ENCODE measurements at regions not wholly inside any gene's neighbourhood (a gene's known extent, or its start where the extent isn't known, plus 50 kb on each side); places are given as distances from the start of the nearest gene placed in this dataset.

DNA sequence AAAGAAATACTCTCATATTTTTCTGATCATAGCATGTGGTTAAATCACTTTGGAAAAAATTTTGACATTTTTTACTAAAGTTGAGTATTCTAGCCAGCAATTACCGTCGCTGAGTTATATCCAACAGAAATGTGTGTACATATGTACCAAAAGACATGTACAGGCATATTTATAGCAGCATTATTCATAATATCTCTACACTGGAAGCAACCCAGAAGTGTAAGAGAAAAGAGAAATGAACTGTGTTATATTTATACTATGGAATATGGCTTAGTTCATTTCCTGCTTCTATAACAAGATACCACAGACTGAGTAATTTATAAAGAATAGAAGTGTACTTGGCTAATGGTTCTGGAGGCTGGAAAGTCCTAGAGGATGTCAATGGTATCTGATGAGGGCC lies 474.0 kb upstream of the GJE1 start:
- no peaks in the 10 kb centered on the region for H3K27me3 ChIP-seq
- DNase-seq (ENCODE audit: low spot score), result no peak
- H3K9me3 ChIP-seq, result no peaks in the 10 kb centered on the region
- no peaks in the 10 kb centered on the region for H3K4me1 ChIP-seq
- H3K4me3 ChIP-seq, result no peak overlapping the region
- TF ChIP-seq, protein P1, sequence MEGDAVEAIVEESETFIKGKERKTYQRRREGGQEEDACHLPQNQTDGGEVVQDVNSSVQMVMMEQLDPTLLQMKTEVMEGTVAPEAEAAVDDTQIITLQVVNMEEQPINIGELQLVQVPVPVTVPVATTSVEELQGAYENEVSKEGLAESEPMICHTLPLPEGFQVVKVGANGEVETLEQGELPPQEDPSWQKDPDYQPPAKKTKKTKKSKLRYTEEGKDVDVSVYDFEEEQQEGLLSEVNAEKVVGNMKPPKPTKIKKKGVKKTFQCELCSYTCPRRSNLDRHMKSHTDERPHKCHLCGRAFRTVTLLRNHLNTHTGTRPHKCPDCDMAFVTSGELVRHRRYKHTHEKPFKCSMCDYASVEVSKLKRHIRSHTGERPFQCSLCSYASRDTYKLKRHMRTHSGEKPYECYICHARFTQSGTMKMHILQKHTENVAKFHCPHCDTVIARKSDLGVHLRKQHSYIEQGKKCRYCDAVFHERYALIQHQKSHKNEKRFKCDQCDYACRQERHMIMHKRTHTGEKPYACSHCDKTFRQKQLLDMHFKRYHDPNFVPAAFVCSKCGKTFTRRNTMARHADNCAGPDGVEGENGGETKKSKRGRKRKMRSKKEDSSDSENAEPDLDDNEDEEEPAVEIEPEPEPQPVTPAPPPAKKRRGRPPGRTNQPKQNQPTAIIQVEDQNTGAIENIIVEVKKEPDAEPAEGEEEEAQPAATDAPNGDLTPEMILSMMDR (IDR thresholded peaks at IDR 0.05), result no peak
- no peaks in the 10 kb centered on the region for H3K36me3 ChIP-seq
- no peak overlapping the region for H3K27ac ChIP-seq

DNA sequence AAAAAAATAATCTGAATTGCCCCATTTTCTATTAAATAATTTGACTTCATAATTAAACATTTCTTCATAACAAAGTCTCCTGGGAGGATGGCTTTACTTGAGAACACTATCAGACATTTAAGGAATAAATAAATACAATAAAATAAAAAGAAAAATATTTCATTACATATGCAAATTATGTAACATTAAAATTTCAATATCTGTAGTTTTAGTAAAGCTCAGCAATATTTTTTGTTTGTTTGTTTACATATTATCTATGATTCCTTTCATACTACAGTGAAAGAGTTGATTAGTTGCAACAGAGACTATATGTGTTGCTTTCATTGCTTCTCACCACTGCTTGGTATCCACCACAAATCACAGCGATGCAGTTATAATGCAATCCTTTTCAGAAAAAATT lies 474.9 kb upstream of the GJE1 start:
- no peak for DNase-seq (ENCODE audit: low spot score)
- TF ChIP-seq, protein P1 (IDR thresholded peaks at IDR 0.05), result no peak
- Histone ChIP-seq H3K27ac (no peak overlapping the region), H3K4me1 (no peaks in the 10 kb centered on the region), H3K9me3 (no peaks in the 10 kb centered on the region), H3K27me3 (no peaks in the 10 kb centered on the region), H3K36me3 (no peaks in the 10 kb centered on the region), H3K4me3 (no peak overlapping the region)

DNA sequence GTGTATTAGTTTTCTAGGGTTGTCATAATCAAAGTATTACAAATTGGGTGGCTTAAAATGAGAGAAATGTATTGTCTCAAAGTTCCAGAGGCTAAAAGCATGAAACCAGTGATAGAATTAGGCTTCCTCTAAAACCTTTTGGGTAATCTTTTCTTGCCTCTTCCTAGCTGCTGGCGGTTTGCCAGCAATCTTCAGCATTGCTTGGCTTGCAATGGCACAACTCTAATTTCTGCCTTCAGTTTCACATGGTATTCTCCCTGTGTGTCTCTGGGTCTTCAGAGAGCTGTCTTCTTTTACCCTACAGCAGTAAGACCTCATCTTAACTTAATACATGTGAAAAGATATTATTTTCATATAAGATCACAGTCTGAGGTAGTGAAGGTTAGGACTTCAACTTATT lies 479.1 kb upstream of the GJE1 start:
- H3K4me3 ChIP-seq, result no peak overlapping the region
- no peaks in the 10 kb centered on the region for H3K4me1 ChIP-seq
- H3K9me3 ChIP-seq, result no peaks in the 10 kb centered on the region
- TF ChIP-seq, protein P1 (IDR thresholded peaks at IDR 0.05), result no peak
- no peaks in the 10 kb centered on the region for H3K36me3 ChIP-seq
- no peak overlapping the region for H3K27ac ChIP-seq
- DNase-seq (ENCODE audit: low spot score), result no peak
- no peaks in the 10 kb centered on the region for H3K27me3 ChIP-seq

DNA sequence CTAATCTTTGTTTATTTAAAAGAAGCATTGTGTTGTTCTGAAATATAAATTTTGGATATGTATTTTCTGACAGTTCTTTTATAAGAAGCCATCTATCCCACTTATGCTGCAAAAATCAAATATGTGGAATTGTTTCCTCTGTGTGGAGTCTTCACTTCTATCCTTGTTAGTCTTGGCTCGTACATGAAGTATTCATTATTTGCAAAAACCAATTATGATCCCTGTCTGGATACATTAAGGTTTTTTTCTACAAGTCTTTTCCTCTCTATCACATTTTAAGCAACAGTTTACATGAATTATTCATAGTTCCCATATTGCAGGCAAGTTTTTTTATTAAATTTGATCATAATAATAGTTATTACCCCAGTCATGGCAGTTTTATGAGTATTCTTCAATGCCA lies 490.8 kb upstream of the GJE1 start:
- H3K27me3 ChIP-seq, result no peaks in the 10 kb centered on the region
- no peaks in the 10 kb centered on the region for H3K4me1 ChIP-seq
- no peak overlapping the region for H3K27ac ChIP-seq
- TF ChIP-seq, protein P1 (IDR thresholded peaks at IDR 0.05), result no peak
- H3K36me3 ChIP-seq, result no peaks in the 10 kb centered on the region
- no peak for DNase-seq (ENCODE audit: low spot score)
- H3K4me3 ChIP-seq, result no peak overlapping the region
- no peaks in the 10 kb centered on the region for H3K9me3 ChIP-seq

DNA sequence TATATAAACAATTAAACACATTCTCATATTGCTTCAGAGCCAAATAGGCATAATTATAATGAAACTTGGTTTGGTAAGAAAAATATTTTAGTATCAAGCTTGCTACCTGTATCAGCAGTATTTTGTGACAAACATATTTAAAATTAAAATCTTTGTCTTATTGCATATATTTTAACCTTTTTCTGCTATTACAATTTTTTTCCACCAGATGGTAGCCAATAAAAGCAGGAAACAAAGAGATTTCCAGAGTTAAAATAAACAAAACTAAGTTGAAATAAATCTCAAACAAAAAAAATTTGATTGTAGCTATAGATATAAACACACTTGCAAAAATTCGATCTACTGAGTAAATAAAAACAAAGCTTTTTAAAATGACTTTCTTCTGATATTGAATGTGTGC lies 491.3 kb upstream of the GJE1 start:
- H3K27me3 ChIP-seq, result no peaks in the 10 kb centered on the region
- H3K36me3 ChIP-seq, result no peaks in the 10 kb centered on the region
- no peaks in the 10 kb centered on the region for H3K9me3 ChIP-seq
- no peak for DNase-seq (ENCODE audit: low spot score)
- TF ChIP-seq, protein P1 (IDR thresholded peaks at IDR 0.05), result no peak
- H3K27ac ChIP-seq, result no peak overlapping the region
- H3K4me3 ChIP-seq, result no peak overlapping the region
- no peaks in the 10 kb centered on the region for H3K4me1 ChIP-seq

DNA sequence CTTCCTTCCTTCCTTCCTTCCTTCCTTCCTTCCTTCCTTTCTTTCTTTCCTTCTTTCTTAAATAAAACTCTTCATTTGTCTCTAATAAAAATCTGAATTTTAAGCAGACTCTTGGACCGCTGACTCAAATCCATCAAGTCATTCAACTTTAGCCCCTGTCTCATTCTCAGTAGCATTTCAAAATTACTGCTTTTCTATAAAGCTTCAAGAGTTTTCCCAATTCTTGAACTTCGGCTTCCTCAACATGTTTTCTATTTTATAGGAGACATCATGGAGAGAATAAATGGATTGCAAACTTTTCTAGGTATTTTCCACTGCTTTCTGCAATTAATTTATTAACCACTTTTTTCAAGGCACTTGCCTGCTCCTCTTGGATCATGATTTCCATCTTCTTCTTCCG lies 497.1 kb upstream of the GJE1 start:
- DNase-seq (ENCODE audit: low spot score), result no peak
- H3K27ac ChIP-seq, result no peak overlapping the region
- H3K9me3 ChIP-seq, result no peaks in the 10 kb centered on the region
- H3K4me3 ChIP-seq, result no peak overlapping the region
- TF ChIP-seq, protein P1 (IDR thresholded peaks at IDR 0.05), result no peak
- H3K36me3 ChIP-seq, result no peaks in the 10 kb centered on the region
- H3K27me3 ChIP-seq, result no peaks in the 10 kb centered on the region
- no peaks in the 10 kb centered on the region for H3K4me1 ChIP-seq

Data from right atrium auricular region (tissue), 2 donors.